Putamen (tissue), 1 donor: ENCODE measurements at regions not wholly inside any gene's neighbourhood (a gene's known extent, or its start where the extent isn't known, plus 50 kb on each side); places are given as distances from the start of the nearest gene placed in this dataset.

Experiments used
- DNase-seq: peaks from one replicate; pipeline ENCODE4 v3.0.0-alpha.2; 2016; ENCODE audit warnings: low spot score

- peak; percentile 31 for DNase-seq
Observed at GRCh38 chr3:188097791-188098190, 56.2 kb upstream of the LPP start.

GRCh38 chr3:188099907-188100306 is 54.0 kb upstream of the LPP start:
- no peak for DNase-seq

GRCh38 chr3:188102861-188103547 is 51.0 kb upstream of the LPP start:
- DNase-seq, result no peak

GRCh38 chr3:188104050-188104449 is 49.9 kb upstream of the LPP start:
- no peak for DNase-seq
